ENCODE measurements at regions not wholly inside any gene's neighbourhood (a gene's known extent, or its start where the extent isn't known, plus 50 kb on each side); places are given as distances from the start of the nearest gene placed in this dataset.

DNA sequence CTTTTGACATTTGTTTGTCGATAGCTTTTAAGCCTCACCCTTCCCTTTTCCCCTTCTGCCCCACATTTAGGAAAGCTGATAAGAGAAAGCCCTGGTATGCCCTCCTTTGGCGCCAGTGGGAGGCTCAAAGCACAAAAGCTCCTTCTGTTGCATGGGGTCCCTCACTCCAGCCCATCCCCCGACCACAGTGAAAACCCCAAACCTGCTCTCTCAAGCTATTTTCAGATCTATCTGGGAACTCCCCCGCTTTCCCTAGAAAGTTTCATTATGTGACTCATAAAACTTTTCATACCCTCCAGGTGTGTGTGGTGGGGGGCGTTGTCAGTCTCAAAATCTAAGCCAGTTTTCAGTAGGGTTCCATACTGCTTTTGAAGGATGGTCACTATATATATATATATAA, 259.0 kb upstream of the PCDH7 start (continued):
- TF ChIP-seq, protein P1, sequence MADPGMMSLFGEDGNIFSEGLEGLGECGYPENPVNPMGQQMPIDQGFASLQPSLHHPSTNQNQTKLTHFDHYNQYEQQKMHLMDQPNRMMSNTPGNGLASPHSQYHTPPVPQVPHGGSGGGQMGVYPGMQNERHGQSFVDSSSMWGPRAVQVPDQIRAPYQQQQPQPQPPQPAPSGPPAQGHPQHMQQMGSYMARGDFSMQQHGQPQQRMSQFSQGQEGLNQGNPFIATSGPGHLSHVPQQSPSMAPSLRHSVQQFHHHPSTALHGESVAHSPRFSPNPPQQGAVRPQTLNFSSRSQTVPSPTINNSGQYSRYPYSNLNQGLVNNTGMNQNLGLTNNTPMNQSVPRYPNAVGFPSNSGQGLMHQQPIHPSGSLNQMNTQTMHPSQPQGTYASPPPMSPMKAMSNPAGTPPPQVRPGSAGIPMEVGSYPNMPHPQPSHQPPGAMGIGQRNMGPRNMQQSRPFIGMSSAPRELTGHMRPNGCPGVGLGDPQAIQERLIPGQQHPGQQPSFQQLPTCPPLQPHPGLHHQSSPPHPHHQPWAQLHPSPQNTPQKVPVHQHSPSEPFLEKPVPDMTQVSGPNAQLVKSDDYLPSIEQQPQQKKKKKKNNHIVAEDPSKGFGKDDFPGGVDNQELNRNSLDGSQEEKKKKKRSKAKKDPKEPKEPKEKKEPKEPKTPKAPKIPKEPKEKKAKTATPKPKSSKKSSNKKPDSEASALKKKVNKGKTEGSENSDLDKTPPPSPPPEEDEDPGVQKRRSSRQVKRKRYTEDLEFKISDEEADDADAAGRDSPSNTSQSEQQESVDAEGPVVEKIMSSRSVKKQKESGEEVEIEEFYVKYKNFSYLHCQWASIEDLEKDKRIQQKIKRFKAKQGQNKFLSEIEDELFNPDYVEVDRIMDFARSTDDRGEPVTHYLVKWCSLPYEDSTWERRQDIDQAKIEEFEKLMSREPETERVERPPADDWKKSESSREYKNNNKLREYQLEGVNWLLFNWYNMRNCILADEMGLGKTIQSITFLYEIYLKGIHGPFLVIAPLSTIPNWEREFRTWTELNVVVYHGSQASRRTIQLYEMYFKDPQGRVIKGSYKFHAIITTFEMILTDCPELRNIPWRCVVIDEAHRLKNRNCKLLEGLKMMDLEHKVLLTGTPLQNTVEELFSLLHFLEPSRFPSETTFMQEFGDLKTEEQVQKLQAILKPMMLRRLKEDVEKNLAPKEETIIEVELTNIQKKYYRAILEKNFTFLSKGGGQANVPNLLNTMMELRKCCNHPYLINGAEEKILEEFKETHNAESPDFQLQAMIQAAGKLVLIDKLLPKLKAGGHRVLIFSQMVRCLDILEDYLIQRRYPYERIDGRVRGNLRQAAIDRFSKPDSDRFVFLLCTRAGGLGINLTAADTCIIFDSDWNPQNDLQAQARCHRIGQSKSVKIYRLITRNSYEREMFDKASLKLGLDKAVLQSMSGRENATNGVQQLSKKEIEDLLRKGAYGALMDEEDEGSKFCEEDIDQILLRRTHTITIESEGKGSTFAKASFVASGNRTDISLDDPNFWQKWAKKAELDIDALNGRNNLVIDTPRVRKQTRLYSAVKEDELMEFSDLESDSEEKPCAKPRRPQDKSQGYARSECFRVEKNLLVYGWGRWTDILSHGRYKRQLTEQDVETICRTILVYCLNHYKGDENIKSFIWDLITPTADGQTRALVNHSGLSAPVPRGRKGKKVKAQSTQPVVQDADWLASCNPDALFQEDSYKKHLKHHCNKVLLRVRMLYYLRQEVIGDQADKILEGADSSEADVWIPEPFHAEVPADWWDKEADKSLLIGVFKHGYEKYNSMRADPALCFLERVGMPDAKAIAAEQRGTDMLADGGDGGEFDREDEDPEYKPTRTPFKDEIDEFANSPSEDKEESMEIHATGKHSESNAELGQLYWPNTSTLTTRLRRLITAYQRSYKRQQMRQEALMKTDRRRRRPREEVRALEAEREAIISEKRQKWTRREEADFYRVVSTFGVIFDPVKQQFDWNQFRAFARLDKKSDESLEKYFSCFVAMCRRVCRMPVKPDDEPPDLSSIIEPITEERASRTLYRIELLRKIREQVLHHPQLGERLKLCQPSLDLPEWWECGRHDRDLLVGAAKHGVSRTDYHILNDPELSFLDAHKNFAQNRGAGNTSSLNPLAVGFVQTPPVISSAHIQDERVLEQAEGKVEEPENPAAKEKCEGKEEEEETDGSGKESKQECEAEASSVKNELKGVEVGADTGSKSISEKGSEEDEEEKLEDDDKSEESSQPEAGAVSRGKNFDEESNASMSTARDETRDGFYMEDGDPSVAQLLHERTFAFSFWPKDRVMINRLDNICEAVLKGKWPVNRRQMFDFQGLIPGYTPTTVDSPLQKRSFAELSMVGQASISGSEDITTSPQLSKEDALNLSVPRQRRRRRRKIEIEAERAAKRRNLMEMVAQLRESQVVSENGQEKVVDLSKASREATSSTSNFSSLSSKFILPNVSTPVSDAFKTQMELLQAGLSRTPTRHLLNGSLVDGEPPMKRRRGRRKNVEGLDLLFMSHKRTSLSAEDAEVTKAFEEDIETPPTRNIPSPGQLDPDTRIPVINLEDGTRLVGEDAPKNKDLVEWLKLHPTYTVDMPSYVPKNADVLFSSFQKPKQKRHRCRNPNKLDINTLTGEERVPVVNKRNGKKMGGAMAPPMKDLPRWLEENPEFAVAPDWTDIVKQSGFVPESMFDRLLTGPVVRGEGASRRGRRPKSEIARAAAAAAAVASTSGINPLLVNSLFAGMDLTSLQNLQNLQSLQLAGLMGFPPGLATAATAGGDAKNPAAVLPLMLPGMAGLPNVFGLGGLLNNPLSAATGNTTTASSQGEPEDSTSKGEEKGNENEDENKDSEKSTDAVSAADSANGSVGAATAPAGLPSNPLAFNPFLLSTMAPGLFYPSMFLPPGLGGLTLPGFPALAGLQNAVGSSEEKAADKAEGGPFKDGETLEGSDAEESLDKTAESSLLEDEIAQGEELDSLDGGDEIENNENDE (IDR thresholded peaks at IDR 0.05; ENCODE audit: insufficient replicate concordance, low read length) = no peak
- TF ChIP-seq ZNF274 (IDR thresholded peaks at IDR 0.05; ENCODE audit: borderline replicate concordance, extremely low read depth, low read length) (no peak), SAP30 (IDR thresholded peaks at IDR 0.05; ENCODE audit: insufficient read depth, insufficient replicate concordance, low read length) (no peak)
